Neural cell (in vitro differentiated cells): ENCODE measurements at regions not wholly inside any gene's neighbourhood (a gene's known extent, or its start where the extent isn't known, plus 50 kb on each side); places are given as distances from the start of the nearest gene placed in this dataset.
"Not testable (repeated sequence)": the region's sequence is repeated elsewhere in the genome, so short reads cannot be mapped to it uniquely, and the experiment has no call there.

Source experiments
- H2AFZ ChIP-seq: fragments of 200-600, 300-800 bp; sonication (generic), shearing (Covaris generic); 2 replicates; pipeline ENCODE4 v1.6.0; 2014; ENCODE audit warnings: low read depth, mild to moderate bottlenecking, antibody characterized with exemption, low read length, moderate library complexity
- H3F3A ChIP-seq: fragments of 200-600 bp; shearing (Covaris generic); 2 replicates; pipeline ENCODE4 v1.6.1; 2016; ENCODE audit warnings: mild to moderate bottlenecking, moderate library complexity, mixed read lengths, antibody characterized with exemption, low read length; ENCODE audit not compliant: insufficient read depth, poor library complexity, severe bottlenecking
- H3K27ac ChIP-seq: fragments of 200-600, 300-800 bp; sonication (generic), shearing (Covaris generic); 2 replicates; pipeline ENCODE4 v1.5.1; 2014; ENCODE audit warnings: mild to moderate bottlenecking, low read length, moderate library complexity
- H3K27me3 ChIP-seq: fragments of 300-800, 200-600 bp; sonication (generic), shearing (Covaris generic); 2 replicates; pipeline ENCODE4 v1.6.0; 2014; ENCODE audit warnings: mild to moderate bottlenecking, low read depth, low read length, moderate library complexity; ENCODE audit not compliant: insufficient read depth
- H3K36me3 ChIP-seq: fragments of 300-800, 200-600 bp; sonication (generic), shearing (Covaris generic); 2 replicates; pipeline ENCODE4 v1.5.1; 2014; ENCODE audit warnings: mild to moderate bottlenecking, antibody characterized with exemption, low read length, moderate library complexity; ENCODE audit not compliant: insufficient read depth
- H3K4me2 ChIP-seq: fragments of 300-800, 200-600 bp; sonication (generic), shearing (Covaris generic); 2 replicates; pipeline ENCODE4 v1.6.0; 2014; ENCODE audit warnings: mild to moderate bottlenecking, low read length
- H3K4me3 ChIP-seq: fragments of 300-800, 200-600 bp; sonication (generic), shearing (Covaris generic); 2 replicates; pipeline ENCODE4 v1.5.1; 2014; ENCODE audit warnings: mild to moderate bottlenecking, low read length, moderate library complexity
- H3K79me2 ChIP-seq: fragments of 200-600 bp; shearing (Covaris generic); replicated peaks from 2 replicates; pipeline ENCODE4 v1.6.0; 2014; ENCODE audit warnings: mild to moderate bottlenecking, low read length, moderate library complexity; ENCODE audit not compliant: insufficient read depth
- H3K9ac ChIP-seq: fragments of 300-800, 200-600 bp; sonication (generic), shearing (Covaris generic); 2 replicates; pipeline ENCODE4 v1.6.1; 2016; ENCODE audit warnings: mild to moderate bottlenecking, low read length, mixed read lengths
- H3K9me2 ChIP-seq: fragments of 200-600 bp; shearing (Covaris generic); 2 replicates; pipeline ENCODE4 v1.6.1; 2016; ENCODE audit warnings: mild to moderate bottlenecking, low read length, mixed read lengths; ENCODE audit not compliant: insufficient read depth
- H3K9me3 ChIP-seq: fragments of 200-600, 300-800 bp; sonication (generic), shearing (Covaris generic); 2 replicates; pipeline ENCODE4 v1.6.1; 2016; ENCODE audit warnings: mild to moderate bottlenecking, mixed run types, low read length, moderate library complexity, mixed read lengths
- H4K20me1 ChIP-seq: fragments of 200-600 bp; shearing (Covaris generic); 2 replicates; pipeline ENCODE4 v1.6.1; 2016; ENCODE audit warnings: mild to moderate bottlenecking, mixed run types; ENCODE audit not compliant: insufficient read depth
- EP300 ChIP-seq: fragments of 450-650 bp; conservative IDR thresholded peaks from 2 replicates; pipeline ENCODE4 v1.6.1; 2014; ENCODE audit warnings: antibody characterized with exemption, mild to moderate bottlenecking, moderate library complexity; ENCODE audit not compliant: poor library complexity, severe bottlenecking
- EZH2 ChIP-seq: fragments of 200-600, 300-800 bp; shearing (Covaris generic), sonication (generic); IDR thresholded peaks from 2 replicates; pipeline ENCODE4 v1.6.1; 2014; ENCODE audit warnings: antibody characterized with exemption, low read length, borderline replicate concordance, mild to moderate bottlenecking; ENCODE audit not compliant: insufficient read depth, poor library complexity, severe bottlenecking
- MXI1 ChIP-seq: fragments of 450-650 bp; conservative IDR thresholded peaks from 2 replicates; pipeline ENCODE4 v1.6.1; 2014; ENCODE audit warnings: antibody characterized with exemption, mild to moderate bottlenecking; ENCODE audit not compliant: poor library complexity, severe bottlenecking
- POLR2AphosphoS5 ChIP-seq: IDR thresholded peaks from 2 replicates; pipeline ENCODE4 v1.6.1; 2012
- RAD21 ChIP-seq: fragments of 450-650 bp; conservative IDR thresholded peaks from 2 replicates; pipeline ENCODE4 v1.6.1; 2014; ENCODE audit warnings: antibody characterized with exemption, mild to moderate bottlenecking, moderate library complexity
- SMC3 ChIP-seq: fragments of 450-650 bp; conservative IDR thresholded peaks from 2 replicates; pipeline ENCODE4 v1.6.1; 2014; ENCODE audit warnings: antibody characterized with exemption, mild to moderate bottlenecking, moderate library complexity; ENCODE audit not compliant: poor library complexity
- TAF1 ChIP-seq: IDR thresholded peaks from 2 replicates; pipeline ENCODE4 v1.6.1; 2012; ENCODE audit warnings: low read depth
- TF ChIP-seq, protein P1 (sequence below): IDR thresholded peaks from 2 replicates; pipeline ENCODE4 v1.6.1; 2012; ENCODE audit warnings: borderline replicate concordance
- TF ChIP-seq, protein P2 (sequence below): fragments of 450-650 bp; IDR thresholded peaks from 2 replicates; pipeline ENCODE4 v1.5.1; 2014; ENCODE audit warnings: antibody characterized with exemption, mild to moderate bottlenecking, moderate library complexity; ENCODE audit not compliant: poor library complexity, severe bottlenecking

DNA sequence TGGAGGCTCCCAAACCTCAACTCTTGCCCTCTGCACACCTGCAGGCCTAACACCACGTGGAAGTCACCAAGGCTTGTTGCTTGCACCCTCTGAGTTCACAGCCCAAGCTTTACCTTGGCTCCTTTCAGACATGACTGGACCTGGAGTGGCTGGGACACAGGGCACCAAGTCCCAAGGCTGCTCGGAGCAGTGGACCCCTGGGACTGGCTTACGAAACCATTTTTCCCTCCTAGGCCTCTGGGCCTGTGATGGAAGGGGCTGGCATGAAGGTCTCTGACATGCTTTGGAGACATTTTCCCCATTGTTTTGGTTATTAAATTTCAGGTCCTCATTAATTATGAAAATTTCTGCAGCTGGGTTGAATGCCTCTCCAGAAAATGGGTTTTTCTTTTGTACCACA, 994.4 kb upstream of the NUDT12 start:
- H3K4me3 ChIP-seq: no peak overlapping the region
- H4K20me1 ChIP-seq: no peaks in the 10 kb centered on the region
- H3K27me3 ChIP-seq: no peaks in the 10 kb centered on the region
- no peak overlapping the region for H3K27ac ChIP-seq
- H3F3A ChIP-seq: no peaks in the 10 kb centered on the region
- H3K79me2 ChIP-seq: no peaks in the 10 kb centered on the region
- peaks cover 4% of the 10 kb centered on the region for H3K9me3 ChIP-seq
- H2AFZ ChIP-seq: no peak overlapping the region
- TF ChIP-seq RAD21 (no peak), TAF1 (no peak), EP300 (no peak), SMC3 (no peak), EZH2 (no peak), MXI1 (no peak), POLR2AphosphoS5 (no peak)
- TF ChIP-seq, protein P1, sequence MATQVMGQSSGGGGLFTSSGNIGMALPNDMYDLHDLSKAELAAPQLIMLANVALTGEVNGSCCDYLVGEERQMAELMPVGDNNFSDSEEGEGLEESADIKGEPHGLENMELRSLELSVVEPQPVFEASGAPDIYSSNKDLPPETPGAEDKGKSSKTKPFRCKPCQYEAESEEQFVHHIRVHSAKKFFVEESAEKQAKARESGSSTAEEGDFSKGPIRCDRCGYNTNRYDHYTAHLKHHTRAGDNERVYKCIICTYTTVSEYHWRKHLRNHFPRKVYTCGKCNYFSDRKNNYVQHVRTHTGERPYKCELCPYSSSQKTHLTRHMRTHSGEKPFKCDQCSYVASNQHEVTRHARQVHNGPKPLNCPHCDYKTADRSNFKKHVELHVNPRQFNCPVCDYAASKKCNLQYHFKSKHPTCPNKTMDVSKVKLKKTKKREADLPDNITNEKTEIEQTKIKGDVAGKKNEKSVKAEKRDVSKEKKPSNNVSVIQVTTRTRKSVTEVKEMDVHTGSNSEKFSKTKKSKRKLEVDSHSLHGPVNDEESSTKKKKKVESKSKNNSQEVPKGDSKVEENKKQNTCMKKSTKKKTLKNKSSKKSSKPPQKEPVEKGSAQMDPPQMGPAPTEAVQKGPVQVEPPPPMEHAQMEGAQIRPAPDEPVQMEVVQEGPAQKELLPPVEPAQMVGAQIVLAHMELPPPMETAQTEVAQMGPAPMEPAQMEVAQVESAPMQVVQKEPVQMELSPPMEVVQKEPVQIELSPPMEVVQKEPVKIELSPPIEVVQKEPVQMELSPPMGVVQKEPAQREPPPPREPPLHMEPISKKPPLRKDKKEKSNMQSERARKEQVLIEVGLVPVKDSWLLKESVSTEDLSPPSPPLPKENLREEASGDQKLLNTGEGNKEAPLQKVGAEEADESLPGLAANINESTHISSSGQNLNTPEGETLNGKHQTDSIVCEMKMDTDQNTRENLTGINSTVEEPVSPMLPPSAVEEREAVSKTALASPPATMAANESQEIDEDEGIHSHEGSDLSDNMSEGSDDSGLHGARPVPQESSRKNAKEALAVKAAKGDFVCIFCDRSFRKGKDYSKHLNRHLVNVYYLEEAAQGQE: no peak
- TF ChIP-seq, protein P2, sequence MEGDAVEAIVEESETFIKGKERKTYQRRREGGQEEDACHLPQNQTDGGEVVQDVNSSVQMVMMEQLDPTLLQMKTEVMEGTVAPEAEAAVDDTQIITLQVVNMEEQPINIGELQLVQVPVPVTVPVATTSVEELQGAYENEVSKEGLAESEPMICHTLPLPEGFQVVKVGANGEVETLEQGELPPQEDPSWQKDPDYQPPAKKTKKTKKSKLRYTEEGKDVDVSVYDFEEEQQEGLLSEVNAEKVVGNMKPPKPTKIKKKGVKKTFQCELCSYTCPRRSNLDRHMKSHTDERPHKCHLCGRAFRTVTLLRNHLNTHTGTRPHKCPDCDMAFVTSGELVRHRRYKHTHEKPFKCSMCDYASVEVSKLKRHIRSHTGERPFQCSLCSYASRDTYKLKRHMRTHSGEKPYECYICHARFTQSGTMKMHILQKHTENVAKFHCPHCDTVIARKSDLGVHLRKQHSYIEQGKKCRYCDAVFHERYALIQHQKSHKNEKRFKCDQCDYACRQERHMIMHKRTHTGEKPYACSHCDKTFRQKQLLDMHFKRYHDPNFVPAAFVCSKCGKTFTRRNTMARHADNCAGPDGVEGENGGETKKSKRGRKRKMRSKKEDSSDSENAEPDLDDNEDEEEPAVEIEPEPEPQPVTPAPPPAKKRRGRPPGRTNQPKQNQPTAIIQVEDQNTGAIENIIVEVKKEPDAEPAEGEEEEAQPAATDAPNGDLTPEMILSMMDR: no peak
- no peaks in the 10 kb centered on the region for H3K36me3 ChIP-seq
- no peak overlapping the region for H3K4me2 ChIP-seq
- H3K9ac ChIP-seq: no peak overlapping the region
- no peaks in the 10 kb centered on the region for H3K9me2 ChIP-seq

DNA sequence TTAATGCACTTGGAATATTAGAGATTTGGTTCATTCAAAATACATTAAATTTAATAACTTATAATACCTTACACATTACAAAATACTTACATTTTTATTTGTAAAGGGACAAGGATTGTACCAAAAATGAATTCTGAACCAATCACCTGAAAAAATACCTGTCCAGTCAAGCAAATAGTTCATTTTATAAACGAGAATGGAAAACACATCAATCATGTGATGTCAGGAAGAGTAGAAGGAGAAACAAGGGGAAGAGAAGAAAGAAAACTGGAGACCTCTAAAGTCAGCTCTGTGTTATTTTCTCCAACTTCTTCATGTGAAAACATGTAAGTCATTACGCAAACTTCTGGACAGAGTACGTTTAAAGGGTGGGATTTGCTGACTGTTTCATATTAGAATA, 989.0 kb upstream of the NUDT12 start:
- no peak overlapping the region for H3K9ac ChIP-seq
- no peaks in the 10 kb centered on the region for H3K9me2 ChIP-seq
- H3K4me3 ChIP-seq: no peak overlapping the region
- no peaks in the 10 kb centered on the region for H3F3A ChIP-seq
- no peak overlapping the region for H3K4me2 ChIP-seq
- peaks cover under 1% of the 10 kb centered on the region for H3K9me3 ChIP-seq
- no peak overlapping the region for H2AFZ ChIP-seq
- H3K79me2 ChIP-seq: no peaks in the 10 kb centered on the region
- no peaks in the 10 kb centered on the region for H3K36me3 ChIP-seq
- H3K27me3 ChIP-seq: no peaks in the 10 kb centered on the region
- no peaks in the 10 kb centered on the region for H4K20me1 ChIP-seq
- TF ChIP-seq, protein P2: no peak
- TF ChIP-seq EZH2 (no peak), TAF1 (no peak), MXI1 (no peak), RAD21 (no peak), EP300 (no peak), POLR2AphosphoS5 (no peak), SMC3 (no peak)
- TF ChIP-seq, protein P1: no peak
- no peak overlapping the region for H3K27ac ChIP-seq

DNA sequence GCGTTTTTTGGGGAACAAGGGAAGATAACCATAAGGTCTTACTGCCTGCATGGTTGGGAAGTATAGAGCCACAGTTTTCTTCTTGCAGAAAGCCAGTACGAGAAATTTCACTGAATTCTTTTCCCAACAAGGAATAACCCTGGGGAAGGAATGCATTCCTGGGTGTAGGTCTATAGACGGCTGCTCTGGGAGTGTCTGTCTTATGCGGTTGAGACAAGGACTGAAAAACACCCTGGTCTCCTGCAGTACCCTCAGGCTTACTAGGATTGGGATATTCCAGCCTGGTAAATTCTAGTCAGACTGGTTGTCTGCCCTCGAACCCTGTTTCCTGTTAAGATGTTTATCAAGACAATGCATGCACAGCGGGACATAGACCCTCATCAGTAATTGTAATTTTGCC, 984.3 kb upstream of the NUDT12 start:
- not testable (repeated sequence) for H2AFZ ChIP-seq, H3K27ac ChIP-seq, H4K20me1 ChIP-seq, H3K36me3 ChIP-seq, H3K4me2 ChIP-seq, H3K9me3 ChIP-seq, H3K9ac ChIP-seq, H3K27me3 ChIP-seq, H3K9me2 ChIP-seq, H3K4me3 ChIP-seq, H3K79me2 ChIP-seq, H3F3A ChIP-seq
